Progenitor cell of endocrine pancreas (in vitro differentiated cells): ENCODE measurements at regions not wholly inside any gene's neighbourhood (a gene's known extent, or its start where the extent isn't known, plus 50 kb on each side); places are given as distances from the start of the nearest gene placed in this dataset.
A peak's percentile ranks its signal among the peaks of the same experiment; 100 is the strongest.

Experiments
- DNase-seq: peaks from one replicate; pipeline ENCODE4 v3.0.0; 2021; ENCODE audit warnings: low spot score; ENCODE audit not compliant: unreplicated experiment
- H3K27ac Mint-ChIP-seq: 2 replicates; pipeline ENCODE4 v1.8.0; 2021; ENCODE audit warnings: mild to moderate bottlenecking, moderate library complexity, mixed read lengths
- H3K27me3 Mint-ChIP-seq: 2 replicates; pipeline ENCODE4 v1.8.0; 2021; ENCODE audit warnings: mixed read lengths
- H3K36me3 Mint-ChIP-seq: 2 replicates; pipeline ENCODE4 v1.8.0; 2022; ENCODE audit warnings: mixed read lengths; ENCODE audit not compliant: insufficient read depth
- H3K4me1 Mint-ChIP-seq: 2 replicates; pipeline ENCODE4 v1.8.0; 2021; ENCODE audit warnings: low read depth, mixed read lengths
- H3K4me3 Mint-ChIP-seq: 2 replicates; pipeline ENCODE4 v1.8.0; 2021; ENCODE audit warnings: low read depth, mild to moderate bottlenecking, moderate library complexity, mixed read lengths
- H3K9me3 Mint-ChIP-seq: 2 replicates; pipeline ENCODE4 v1.8.0; 2021; ENCODE audit warnings: low read depth, mixed read lengths
- TF ChIP-seq, protein P1 (sequence below): fragments of 200-600 bp; sonication (generic); IDR thresholded peaks from one replicate; pipeline ENCODE4 v1.5.0; 2021; ENCODE audit warnings: antibody characterized with exemption, mild to moderate bottlenecking; ENCODE audit not compliant: unreplicated experiment

DNA sequence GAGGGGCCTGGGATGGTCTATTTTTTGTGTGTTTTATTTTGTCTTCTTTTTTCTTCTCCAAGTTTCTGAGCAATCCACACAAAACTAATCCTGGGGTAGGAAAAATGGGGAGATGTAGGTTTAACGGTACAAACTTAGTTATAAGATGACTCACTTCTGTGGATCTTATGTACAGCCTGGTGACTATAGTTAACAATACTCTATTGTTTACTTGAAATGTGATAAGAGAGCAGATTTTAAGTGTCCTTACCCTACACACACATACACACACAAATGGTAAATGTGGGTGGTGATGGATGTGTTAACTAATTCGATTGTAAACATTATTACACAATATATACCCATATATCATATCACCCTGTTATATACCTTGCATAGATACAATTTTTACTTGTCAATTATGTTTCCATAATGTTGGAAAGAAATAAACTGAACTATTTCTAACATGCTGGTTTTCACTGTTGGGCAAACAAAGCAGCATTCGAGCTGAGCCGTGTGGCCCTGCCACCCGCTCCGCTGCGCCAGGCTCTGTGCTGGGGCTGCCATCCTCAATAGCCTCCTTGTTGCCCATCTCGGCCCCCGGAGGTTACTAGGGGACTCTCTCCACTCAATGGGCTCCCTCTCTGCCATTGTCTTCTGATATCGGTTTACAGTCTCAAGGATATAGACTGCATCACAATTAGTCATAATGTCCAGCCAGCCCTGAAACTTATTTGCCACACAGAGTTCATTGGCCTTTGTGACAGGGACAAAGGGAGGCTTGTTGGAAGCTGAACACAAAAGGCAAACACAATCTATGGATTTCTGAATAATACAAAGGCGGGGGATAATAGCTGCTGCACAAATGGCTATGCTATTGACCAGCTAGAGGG, 380.3 kb upstream of the MAF start:
- Mint-ChIP-seq H3K9me3 (peaks cover 5% of the 10 kb centered on the region), H3K4me1 (peaks cover 6% of the 10 kb centered on the region), H3K27ac (no peak overlapping the region), H3K27me3 (peaks cover 11% of the 10 kb centered on the region), H3K36me3 (no peaks in the 10 kb centered on the region), H3K4me3 (no peak overlapping the region)
- TF ChIP-seq, protein P1, sequence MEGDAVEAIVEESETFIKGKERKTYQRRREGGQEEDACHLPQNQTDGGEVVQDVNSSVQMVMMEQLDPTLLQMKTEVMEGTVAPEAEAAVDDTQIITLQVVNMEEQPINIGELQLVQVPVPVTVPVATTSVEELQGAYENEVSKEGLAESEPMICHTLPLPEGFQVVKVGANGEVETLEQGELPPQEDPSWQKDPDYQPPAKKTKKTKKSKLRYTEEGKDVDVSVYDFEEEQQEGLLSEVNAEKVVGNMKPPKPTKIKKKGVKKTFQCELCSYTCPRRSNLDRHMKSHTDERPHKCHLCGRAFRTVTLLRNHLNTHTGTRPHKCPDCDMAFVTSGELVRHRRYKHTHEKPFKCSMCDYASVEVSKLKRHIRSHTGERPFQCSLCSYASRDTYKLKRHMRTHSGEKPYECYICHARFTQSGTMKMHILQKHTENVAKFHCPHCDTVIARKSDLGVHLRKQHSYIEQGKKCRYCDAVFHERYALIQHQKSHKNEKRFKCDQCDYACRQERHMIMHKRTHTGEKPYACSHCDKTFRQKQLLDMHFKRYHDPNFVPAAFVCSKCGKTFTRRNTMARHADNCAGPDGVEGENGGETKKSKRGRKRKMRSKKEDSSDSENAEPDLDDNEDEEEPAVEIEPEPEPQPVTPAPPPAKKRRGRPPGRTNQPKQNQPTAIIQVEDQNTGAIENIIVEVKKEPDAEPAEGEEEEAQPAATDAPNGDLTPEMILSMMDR: no peak
- DNase-seq: peak; percentile 10

DNA sequence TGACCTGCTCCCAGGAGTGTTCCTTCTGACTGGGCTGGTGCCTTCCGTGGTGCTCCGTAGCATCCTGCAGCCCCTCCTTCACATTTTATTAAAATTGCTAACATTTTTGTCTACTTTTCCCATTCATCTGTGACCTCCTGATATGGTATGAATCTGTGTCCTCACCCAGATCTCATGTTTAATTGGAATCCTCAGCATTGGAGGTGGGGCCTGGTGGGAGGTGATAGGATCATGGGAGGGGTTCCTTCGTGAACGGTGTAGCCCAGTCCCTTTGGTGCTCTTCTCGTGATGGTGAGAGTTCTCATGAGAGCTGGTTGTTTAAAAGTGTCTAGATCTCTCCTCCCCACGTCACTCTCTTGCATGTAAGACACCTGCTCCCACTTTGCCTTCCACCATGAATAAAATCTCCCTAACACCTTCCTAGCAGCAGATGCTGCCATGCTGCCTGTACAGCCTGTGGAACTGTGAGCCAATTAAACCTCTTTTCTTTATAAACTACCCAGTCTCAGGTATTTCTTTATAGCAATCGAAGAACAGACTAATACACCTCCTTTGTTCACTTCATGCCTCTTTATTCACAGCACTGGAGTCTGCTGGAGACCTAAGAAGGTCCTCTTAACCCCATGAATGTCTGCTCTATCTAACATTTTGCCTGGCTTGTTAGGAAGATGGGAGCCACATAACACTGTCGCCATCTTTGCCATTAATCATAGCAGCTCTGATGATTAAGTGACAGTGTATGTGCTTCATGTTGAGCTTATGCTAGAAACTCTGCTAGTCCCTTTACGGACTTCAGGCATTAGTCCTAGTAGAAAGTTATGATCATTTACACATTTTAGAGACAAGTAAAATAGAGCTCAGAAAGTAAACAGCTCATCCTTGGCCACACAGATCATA, 377.7 kb upstream of the MAF start:
- TF ChIP-seq, protein P1: no peak
- DNase-seq: no peak
- peaks cover 6% of the 10 kb centered on the region for H3K4me1 Mint-ChIP-seq
- no peak overlapping the region for H3K27ac Mint-ChIP-seq
- H3K27me3 Mint-ChIP-seq: peaks cover 11% of the 10 kb centered on the region
- H3K36me3 Mint-ChIP-seq: no peaks in the 10 kb centered on the region
- no peak overlapping the region for H3K4me3 Mint-ChIP-seq
- peaks cover 5% of the 10 kb centered on the region for H3K9me3 Mint-ChIP-seq

DNA sequence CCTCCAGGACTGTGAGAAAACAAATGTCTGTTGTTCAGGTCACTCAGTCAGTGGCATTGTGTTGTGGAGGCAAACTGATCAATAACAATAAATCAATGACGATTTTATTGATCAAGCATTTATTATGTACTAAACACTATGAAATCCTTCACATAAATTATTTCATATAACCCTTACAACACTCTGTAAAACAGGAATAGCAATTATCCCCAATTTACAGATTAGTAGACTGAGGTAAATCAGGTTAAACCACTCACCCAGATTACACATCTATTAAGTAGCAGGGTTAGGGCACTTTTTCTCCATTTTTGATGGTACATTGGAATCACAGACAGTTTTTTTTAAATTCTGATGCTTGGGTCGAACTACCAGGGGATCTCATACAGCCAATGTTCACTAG, 372.8 kb upstream of the MAF start:
- H3K27me3 Mint-ChIP-seq: peaks cover 8% of the 10 kb centered on the region
- no peaks in the 10 kb centered on the region for H3K4me1 Mint-ChIP-seq
- H3K27ac Mint-ChIP-seq: no peak overlapping the region
- no peaks in the 10 kb centered on the region for H3K36me3 Mint-ChIP-seq
- H3K4me3 Mint-ChIP-seq: no peak overlapping the region
- peaks cover 5% of the 10 kb centered on the region for H3K9me3 Mint-ChIP-seq
- TF ChIP-seq, protein P1: no peak
- no peak for DNase-seq

DNA sequence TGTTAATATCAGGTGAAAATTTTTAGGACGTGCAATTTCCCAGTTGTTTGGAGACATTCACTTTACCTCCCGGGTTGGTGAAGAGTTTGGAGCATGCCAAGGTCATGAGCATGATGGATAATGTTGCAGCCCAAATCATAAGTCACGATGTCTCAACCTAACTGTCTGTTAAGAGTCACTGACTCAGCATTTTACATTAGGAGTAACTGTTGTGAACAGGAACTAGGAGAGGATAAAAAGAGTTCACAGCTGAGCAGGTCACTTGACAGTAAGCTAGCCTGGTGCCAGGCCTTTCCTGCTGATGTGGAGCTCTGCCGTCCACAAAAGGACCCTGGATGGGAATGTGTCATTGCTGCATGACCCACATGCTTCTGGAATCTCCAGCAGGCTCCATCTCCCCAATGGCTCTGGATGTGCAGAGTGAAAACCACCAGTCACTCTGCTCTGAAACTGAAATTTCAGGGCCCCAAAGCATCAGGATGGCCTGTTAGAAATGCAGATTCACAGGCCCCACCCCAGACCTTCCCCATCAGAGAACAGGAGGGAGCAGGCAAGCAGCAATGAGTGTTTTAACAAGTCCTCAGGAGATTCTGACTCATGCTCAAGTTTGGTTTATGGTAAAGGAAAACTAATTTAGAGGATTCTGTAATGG, 371.6 kb upstream of the MAF start:
- peaks cover 5% of the 10 kb centered on the region for H3K9me3 Mint-ChIP-seq
- H3K27ac Mint-ChIP-seq: no peak overlapping the region

More for the DNA sequence above, 371.6 kb upstream of the MAF start:
- Mint-ChIP-seq H3K4me3 (no peak overlapping the region), H3K27me3 (peaks cover 3% of the 10 kb centered on the region), H3K4me1 (no peaks in the 10 kb centered on the region), H3K36me3 (no peaks in the 10 kb centered on the region)
- TF ChIP-seq, protein P1: no peak
- no peak for DNase-seq
